SK-N-SH treated with all-trans-retinoic acid at 6 μM for 48 hours (cell line): ENCODE measurements at regions not wholly inside any gene's neighbourhood (a gene's known extent, or its start where the extent isn't known, plus 50 kb on each side); places are given as distances from the start of the nearest gene placed in this dataset.

ENCODE experiments used
- BACH2 ChIP-seq: fragments of 250-450 bp; sonication (Bioruptor Pico); IDR thresholded peaks from 2 replicates; pipeline ENCODE4 v1.9.0; 2021; ENCODE audit warnings: mild to moderate bottlenecking, borderline replicate concordance
- OSR1 ChIP-seq: fragments of 250-450 bp; sonication (Bioruptor Pico); IDR thresholded peaks from 2 replicates; pipeline ENCODE4 v1.8.0; 2022; ENCODE audit warnings: moderate library complexity, mild to moderate bottlenecking, inconsistent platforms
- RARB ChIP-seq: fragments of 250-450 bp; sonication (Bioruptor Pico); IDR thresholded peaks from 2 replicates; pipeline ENCODE4 v1.8.0; 2021; ENCODE audit warnings: mild to moderate bottlenecking, moderate library complexity
- TCF4 ChIP-seq: fragments of 250-450 bp; sonication (Bioruptor Pico); IDR thresholded peaks from 2 replicates; pipeline ENCODE4 v1.8.0; 2021; ENCODE audit warnings: mild to moderate bottlenecking, moderate library complexity, borderline replicate concordance
- ZC3H10 ChIP-seq: fragments of 250-450 bp; sonication (Bioruptor Pico); IDR thresholded peaks from 2 replicates; pipeline ENCODE4 v1.5.1; 2021; ENCODE audit warnings: mild to moderate bottlenecking, moderate library complexity
- ZFP30 ChIP-seq: fragments of 450-650 bp; formaldehyde crosslinking; IDR thresholded peaks from 2 replicates; pipeline ENCODE4 v1.5.0; 2022; ENCODE audit warnings: mild to moderate bottlenecking, moderate library complexity
- ZNF565 ChIP-seq: fragments of 450-650 bp; formaldehyde crosslinking; conservative IDR thresholded peaks from 2 replicates; pipeline ENCODE4 v1.5.0; 2020; ENCODE audit warnings: low read depth, mild to moderate bottlenecking, moderate library complexity
- TF ChIP-seq, protein P1 (sequence below): fragments of 250-450 bp; sonication (Bioruptor Pico); IDR thresholded peaks from 2 replicates; pipeline ENCODE4 v1.8.0; 2021; ENCODE audit warnings: low read depth, mild to moderate bottlenecking, moderate library complexity, borderline replicate concordance

DNA sequence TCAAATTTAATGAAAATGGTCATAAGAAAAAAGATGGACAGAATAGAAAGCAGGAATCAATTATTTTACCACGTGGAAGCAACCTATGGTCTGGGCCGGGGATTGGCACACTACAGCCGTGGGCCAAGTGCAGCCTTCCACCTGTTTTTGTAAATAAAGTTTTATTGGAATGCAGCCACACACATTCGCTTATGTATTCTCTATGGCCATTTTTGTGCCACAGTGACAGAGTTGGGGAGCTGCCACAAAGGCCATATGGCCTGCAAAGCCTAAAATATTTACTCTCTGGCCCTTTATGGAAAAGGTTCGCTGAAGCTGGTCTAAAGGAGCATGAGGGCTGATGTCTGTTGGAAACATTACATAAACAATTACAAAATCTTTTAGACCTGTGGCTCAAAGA, 144.8 kb downstream of the TMCO5A start:
- TF ChIP-seq ZNF565 (CRISPR knock-in tag) (no peak), RARB (no peak), OSR1 (CRISPR knock-in tag) (no peak), TCF4 (no peak), ZC3H10 (CRISPR knock-in tag) (no peak), ZFP30 (no peak), BACH2 (no peak)
- TF ChIP-seq, protein P1, sequence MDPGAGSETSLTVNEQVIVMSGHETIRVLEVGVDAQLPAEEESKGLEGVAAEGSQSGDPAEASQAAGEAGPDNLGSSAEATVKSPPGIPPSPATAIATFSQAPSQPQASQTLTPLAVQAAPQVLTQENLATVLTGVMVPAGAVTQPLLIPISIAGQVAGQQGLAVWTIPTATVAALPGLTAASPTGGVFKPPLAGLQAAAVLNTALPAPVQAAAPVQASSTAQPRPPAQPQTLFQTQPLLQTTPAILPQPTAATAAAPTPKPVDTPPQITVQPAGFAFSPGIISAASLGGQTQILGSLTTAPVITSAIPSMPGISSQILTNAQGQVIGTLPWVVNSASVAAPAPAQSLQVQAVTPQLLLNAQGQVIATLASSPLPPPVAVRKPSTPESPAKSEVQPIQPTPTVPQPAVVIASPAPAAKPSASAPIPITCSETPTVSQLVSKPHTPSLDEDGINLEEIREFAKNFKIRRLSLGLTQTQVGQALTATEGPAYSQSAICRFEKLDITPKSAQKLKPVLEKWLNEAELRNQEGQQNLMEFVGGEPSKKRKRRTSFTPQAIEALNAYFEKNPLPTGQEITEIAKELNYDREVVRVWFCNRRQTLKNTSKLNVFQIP (CRISPR knock-in tag) = no peak
